Stimulated activated CD4-positive, alpha-beta T cell treated with anti-CD3 and anti-CD28 coated beads, Interleukin-12 subunit alpha, Interleukin-12 subunit beta, amount 100 ng/mL, for 4 hours (primary cell): ENCODE measurements at regions not wholly inside any gene's neighbourhood (a gene's known extent, or its start where the extent isn't known, plus 50 kb on each side); places are given as distances from the start of the nearest gene placed in this dataset.
"Not testable (repeated sequence)": the region's sequence is repeated elsewhere in the genome, so short reads cannot be mapped to it uniquely, and the experiment has no call there.

Experiments
- DNase-seq: peaks from one replicate; pipeline ENCODE4 v3.0.0-alpha.2; 2020

DNA sequence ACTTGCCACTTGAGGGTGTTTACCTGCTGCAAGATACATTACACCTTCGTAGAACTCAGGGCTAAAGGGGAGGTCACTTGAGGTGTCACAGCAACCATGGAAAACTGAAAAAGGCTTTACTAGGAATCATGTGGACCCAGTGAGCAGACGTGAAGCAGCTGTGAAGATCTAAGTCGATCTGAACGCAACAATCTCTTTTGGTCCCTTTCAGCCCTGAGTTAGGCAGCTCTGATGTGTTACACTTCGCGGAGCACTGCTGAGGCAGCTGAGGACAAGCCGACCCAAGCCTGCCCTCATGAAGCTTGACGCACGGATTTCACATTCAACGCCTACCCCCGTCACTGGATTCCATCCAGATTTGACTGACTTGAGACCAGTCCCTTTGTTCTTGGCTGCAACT is 75.8 kb upstream of the NPAS2 start:
- DNase-seq: no peak

DNA sequence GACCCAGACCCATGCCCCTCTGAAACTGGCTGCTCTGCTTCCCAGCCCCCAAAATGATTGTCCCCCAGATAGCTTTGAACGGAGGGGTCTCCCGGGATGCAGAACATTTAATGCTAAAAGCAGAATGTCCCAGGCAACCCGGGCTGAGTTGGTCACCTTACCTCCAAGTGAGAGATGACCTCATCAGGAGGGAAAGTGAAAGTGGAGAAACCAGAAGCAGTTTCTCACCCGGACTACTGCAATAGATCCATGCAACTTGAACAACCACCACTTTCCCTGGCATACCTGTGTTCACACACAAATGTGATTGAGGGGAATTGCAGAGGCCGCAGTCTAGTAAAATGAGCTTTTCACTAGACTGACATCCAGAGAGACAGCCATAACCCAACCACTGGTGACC is 75.3 kb upstream of the NPAS2 start:
- DNase-seq: no peak

DNA sequence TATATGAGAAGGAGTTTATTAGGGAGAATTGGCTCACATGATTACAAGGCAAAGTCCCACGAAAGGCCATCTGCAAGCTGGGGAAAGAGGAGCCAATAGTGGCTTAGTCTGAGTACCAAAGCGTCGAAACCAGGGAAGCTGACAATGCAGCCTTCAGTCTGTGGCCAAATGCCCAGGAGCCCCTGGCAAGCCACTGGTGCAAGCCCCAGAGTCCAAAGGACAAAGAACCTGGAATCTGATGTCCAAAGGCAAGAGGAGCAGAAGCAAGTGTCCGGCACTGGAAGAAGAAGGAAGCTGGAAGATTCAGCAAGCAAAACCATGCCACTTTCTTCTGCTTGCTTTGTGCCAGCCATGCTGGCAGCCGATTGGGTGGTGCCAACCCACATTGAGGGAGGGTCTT is 74.3 kb upstream of the NPAS2 start:
- DNase-seq: no peak

DNA sequence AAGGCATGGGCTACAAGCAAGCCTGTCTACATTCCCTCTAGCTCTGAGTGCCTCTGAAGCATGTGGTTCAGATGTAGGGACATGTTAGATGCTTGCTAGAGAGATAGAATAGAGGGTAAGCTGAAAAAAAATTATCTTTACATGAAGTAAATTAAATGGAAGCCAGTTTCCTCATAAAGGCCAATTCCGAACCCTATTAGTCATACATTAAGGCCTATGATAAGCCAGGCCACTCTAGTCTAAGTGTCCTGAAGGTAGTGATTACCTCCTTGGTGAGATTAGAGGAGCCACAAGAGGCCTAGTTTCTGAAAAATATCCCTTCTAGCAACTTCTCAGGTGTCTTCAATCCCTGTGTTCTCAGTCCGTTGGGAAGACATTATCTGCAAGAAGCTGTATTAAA is 72.4 kb upstream of the NPAS2 start:
- no peak for DNase-seq

DNA sequence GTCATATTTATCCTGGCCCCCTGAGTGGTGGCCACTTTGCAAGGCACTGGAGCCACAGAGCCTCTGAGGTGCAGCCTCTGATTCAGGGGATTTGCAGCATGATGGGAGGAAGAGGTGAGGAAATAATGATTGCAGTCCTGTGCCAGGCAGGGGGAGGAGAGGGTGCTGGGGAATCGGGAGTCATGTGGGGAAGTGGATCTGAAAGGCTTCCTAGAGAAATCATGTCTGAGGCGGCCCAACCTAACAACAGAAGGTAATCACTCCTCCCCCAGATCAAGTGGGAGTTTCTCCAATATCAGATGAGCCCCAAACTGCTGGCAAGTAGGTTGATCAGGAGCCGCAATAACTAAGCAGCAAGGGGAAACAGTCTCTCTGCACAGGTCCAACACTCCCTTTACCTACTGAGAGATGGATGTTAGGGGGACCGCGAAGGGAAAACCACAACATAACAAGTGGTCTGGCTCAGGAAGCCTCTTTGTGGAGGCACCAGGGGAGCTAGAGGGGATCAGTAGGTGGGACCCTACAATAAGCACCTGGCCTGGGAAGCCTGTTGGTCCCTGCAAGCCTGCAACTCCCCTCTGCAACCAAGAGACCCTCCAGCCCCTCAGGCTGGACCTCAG is 71.8 kb upstream of the NPAS2 start:
- DNase-seq: no peak

DNA sequence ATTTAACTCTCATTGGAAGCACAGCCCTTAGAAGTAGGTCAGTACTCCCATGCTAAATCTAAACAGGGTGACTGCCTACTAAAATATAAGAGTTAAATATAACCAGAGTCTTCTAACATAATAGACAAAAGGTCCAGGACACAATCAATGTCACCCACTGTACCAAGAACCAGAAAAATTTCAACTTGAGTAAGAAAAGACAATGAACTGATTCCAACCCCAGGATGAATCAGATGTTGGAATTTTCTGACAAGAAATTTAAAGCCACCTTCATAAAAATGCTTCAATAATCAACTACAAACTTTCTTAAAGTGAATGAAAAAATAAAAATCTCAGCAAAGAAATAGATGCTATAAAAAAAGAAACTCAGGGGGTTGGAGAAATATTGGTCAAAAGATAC is 71.3 kb upstream of the NPAS2 start:
- DNase-seq: no peak

DNA sequence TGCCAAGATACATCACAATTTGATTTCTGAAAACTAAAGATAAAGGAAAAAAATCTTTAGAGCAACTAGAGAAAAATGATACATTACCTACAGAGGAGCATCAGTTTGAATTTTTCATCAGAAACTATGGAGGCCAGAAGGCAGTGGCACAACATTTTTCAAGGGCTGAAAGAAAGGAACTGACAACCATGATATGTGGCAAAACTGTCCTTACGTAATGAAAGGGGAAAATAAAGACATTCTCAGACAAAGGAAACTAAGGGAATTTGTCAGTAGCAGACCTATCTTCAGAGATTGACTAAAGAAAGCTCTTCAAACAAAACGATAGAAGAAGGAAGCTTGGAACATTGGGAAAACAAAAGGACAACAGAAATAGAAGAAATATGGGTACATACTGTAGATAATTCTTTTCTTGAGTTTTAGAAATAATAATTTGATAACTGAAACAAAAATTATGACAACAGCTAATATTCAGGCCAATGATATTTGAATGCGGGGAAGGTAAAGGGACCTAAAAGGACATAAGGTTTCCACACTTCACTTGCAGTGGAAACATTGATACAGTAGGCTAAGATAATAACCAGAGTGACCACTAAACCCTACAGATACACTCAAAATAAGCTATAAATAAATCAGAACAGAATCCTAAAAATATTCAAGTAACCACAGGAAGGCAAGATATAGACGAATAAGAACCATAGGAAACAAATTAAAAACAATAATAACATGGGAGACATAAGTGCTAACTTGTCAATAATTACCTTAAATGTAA is 70.0 kb upstream of the NPAS2 start:
- DNase-seq: no peak

DNA sequence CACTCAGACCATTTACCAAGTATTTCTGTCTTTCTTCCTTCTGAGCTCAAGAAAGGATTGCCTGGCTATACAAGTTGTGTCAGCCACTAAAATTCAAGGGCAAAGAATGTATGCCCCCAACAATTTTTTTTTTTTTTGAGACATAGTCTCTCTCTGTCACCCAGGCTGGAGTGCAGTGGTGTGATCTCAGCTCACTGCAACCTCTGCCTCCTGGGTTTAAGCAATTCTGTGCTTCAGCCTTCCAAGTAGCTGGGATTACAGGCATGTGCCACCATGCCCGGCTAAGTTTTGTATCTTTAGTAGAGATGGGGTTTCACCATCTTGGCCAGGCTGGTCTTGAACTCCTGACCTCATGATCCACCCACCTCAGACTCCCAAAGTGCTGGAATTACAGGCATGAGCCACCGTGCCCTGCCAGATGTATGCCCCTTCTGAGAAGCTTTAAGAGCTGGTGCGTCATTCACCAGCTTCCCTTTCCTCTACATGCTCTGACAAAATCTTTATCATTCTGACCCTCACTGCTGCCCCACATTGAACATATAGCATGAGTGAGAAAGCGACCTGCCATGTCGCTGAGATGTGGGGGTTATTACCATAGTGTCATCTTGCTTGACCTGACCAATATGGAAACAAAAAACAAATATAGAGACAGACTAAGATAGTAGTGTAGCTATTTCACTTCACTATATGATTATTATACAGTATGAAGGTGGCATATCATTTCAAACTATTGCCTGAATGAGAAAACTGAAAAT is 67.9 kb upstream of the NPAS2 start:
- DNase-seq: not testable (repeated sequence)

DNA sequence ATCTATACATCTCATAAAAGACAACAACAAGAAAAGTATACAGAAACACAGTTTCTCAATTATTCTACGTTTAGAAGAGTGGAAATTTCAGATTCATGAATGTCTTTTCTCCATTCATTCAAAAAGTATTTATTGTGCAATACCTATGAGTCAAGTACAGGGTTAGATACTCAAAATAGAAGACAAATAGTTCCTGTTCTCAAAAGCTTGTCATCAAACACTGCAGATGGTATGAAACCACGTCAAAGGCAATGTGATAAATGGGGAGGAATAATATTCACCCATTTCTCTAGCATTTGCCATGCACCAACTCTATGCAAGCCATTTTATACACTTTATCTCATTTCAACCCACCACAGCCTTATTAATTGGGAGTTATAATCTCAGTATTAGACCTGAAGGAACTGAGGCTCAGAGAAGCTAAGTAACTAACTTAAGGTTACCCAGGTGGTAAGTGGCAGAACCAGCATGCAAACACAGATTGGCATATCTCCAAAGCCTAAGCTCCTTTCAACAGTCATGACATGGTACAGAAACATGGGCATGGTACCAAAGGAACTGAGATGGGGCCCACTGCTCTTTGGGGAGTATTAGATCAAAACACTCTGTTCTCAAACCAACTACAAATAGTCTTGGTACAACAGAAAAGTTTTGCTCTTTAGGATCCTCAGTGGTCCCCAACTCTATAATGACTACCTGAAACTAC is 67.2 kb upstream of the NPAS2 start:
- no peak for DNase-seq

DNA sequence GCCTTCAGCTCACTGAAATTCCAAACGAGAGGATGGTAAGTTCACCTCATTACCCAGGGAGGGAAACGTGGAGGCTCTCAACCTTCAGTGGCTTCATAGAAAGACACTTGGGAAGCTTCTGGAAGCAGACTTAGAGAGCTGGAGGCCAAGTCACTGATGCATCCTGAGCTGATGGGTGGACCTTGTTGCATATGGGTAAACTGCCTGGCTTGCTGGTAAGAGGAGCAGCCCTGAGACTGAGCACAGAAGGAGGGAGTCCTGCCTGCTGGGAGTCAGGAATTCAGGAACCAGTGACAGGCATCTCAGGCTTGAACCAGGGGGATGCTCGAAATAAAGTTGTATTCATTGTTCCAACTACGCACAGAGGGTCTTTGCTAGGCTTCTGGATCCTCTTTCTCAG is 66.5 kb upstream of the NPAS2 start:
- no peak for DNase-seq

DNA sequence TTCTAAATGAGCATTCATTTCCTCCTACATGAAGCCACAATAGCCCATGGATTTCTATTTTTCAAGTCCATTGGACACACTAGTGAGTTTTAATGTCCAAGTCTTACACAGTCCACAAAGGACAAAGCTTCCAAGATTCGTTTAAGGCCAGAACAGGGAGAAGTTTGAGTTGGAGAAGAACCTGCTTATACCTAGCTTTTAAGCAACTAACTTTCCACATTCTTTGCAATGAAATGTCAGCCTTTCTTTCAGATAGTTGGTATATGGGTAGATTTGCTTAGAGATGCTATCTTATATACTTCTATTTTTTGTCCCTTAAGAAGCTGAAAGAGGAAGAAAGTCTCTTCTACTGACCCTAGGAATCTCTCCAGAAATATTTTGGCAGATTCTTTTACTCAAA is 66.1 kb upstream of the NPAS2 start:
- DNase-seq: no peak

DNA sequence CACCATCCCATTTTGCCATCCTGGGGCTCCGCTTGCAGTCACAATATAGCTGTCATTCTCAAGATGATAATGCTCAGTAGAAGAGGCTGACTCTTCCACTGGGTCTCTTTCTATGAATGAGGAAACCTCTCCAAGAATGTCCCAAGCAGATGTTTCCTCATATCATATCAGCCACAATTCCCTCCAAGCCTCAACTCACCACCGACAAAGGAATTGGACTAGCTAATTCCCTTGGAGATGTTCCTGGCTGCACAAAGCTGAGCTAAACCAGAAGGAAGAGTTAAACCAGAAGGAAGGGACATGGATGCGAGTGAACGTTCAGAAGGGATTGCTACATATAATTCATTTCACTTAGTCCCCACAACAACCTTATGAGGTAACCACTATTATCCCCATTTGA is 65.0 kb upstream of the NPAS2 start:
- DNase-seq: no peak

DNA sequence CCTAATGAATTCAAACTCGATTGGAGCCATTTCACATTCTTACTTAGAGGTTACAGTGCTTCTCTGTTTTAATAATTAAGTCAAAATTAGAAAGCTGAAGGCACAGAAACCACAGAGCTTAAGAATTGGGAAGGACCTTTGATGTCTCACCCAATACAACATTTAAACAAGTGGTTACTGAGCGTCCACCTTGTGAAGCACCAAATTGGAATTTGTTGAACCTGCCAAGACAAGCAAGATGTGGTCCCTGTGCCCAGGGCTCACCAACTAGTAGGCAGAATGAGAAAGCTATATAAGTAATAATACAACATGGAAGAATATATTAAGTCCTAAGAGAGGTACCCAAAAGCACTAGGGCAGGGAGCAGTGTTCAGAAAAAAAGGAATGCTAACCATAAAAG is 64.5 kb upstream of the NPAS2 start:
- DNase-seq: no peak

DNA sequence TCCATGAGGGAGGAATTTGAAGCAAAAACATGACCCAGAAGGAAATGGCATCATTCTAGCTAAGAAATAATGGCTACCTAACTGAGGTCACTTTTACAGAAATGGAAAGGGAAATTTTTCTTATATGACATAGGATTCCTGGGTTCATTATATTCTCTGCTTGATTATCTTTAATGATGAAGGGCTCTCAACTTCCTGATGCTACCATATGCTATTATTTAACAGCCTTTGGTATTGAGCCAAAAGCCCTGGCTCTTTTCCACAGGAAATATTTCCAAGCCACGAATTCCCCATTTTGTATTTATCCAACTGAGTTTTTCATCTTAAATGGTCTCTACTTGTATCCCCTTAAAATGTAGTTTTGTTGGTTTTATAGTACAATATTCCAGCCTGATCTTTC is 63.2 kb upstream of the NPAS2 start:
- DNase-seq: no peak

DNA sequence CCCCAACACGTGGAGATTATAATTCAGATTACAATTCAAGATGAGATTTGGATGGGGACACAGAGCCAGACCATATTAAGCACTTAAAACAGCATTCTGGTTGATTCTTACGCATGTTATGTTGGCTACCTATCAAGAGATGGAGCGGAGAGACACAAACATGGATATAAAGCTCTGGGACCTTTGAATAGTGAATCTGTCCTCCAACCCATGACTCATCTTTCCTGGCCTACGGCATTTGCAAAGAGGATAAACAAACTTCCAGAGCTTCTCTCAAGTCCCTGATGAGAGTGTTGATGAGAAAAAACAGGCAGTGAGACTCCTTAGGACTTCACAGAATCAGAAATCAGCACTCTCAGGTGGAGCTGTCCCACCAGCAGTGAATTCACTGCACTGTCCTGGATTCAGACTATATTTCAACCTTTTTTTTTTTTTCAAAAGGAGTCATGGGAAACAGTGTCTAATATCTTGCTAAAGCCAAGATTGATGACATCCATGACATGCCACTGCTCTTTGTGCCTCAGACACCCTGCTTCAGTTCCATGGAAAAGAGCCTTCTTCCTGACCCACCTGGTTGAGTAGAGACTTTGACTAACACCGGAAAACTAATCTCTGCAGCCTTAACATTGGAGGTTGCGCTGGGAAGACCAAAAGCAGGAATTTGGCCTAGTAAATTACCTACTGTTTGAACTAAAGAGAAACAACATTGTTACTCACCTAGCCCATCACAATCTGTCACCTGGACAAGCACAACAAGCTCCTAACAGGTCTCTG is 62.1 kb upstream of the NPAS2 start:
- no peak for DNase-seq

DNA sequence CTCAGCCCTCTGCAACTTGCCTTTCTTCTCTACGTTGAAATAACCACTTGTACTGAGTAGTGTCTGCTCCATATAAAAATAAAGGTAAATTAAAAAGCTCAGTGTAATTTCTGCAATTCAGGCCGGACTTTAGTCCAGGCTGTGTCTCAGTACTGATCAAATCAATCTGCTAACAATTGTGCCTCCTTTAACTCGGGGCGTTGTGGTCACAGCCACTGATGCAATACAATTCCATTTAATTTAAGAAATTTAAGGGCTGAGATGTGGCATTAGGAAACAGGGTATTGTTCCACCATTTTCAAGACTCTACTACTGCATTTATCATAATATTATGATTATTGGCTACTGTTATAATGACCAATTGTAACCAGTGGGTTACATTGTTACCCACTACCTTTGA is 60.0 kb upstream of the NPAS2 start:
- no peak for DNase-seq

DNA sequence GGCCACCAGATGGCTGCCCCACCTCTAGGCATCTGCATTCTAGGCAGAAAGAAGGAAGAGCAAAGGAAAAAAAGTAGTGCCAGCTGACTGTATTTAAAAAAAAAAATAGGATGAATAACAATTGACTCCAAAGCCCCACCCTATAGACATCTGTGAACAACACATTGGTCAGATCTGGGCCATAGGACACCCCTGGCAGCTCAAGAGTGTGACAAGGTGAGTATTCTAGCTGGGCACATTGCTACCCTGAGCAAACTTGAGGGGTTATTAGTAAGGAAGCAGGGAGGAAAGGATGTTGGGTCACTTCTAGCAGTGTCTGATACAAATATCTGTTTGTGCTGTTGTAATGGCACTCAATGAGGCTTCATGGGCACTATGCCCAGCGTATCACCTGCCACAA is 58.6 kb upstream of the NPAS2 start:
- no peak for DNase-seq

DNA sequence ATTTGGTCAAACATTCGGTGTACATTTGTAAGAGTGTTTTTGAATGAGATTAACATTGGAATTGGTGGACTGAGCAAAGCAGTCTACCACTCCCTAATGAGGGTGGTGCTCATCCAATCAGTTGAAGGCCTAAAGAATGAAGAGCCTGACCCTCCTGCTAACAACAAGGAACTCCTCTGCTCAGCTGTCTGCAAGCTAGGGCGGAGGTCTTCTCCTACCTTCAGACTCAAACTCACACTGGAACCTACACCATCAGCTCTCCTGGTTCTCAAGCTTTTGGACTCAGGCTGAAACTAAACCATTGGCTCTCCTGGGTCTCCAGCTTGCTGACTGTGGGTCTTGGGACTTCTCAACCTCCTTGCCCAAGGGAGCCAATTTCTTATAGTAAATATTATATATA is 55.5 kb upstream of the NPAS2 start:
- no peak for DNase-seq

DNA sequence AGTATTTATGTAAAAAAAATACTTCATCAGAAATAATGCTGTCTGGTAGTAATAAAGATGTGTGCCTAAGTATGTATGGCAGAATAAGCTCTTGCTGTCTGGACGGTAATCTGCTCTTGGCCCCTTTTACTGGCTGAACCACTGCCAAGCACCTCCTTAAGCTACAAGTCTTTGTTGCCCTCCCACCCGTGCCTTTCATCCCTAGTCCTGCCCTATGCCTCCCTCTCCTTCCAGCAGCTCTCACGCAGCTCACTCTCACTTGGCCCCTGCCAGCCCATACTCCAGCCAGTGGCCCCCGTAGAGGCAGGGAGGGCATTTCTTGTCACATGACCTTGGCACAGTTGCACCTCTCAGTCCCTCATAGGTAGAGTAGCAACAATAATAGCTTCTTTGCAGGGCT is 54.5 kb upstream of the NPAS2 start:
- DNase-seq: no peak

DNA sequence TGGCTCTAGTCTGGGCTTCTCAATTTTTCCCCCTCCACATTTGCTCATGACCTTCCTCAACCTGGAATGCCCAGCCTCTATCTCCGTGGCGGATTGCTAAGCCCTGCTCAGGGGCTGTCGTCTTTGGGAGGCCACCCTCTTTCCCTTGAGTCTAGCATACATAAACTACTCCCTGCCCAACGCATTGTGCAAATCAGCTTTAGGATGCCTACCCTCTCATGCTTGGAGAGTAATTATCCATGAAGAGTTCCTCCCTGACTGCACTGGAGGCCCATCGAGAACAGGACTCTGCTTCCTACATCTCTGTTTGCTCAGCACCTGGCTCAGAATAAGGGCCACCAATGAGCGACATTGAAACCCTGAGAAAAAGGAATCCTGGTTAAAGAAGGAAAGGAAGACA is 53.7 kb upstream of the NPAS2 start:
- no peak for DNase-seq

DNA sequence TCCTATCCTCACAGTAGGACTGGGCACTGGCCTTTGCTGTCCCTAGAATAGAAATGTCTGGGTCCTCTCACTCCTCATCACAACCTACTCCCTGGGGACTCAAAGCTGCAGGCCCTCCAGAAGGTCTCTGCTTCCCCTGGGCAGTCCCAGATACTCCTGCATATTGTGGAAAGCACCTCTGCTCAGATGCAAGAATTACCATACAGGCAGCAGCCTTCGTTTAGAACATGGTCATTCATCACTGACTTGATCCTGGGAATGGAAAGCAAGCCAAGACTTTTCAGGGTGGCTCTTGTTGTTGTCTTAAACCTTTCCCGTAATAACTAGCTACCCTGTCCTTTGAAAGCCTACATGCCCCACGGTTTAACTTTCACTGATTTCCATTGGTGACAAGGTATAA is 53.1 kb upstream of the NPAS2 start:
- DNase-seq: no peak

DNA sequence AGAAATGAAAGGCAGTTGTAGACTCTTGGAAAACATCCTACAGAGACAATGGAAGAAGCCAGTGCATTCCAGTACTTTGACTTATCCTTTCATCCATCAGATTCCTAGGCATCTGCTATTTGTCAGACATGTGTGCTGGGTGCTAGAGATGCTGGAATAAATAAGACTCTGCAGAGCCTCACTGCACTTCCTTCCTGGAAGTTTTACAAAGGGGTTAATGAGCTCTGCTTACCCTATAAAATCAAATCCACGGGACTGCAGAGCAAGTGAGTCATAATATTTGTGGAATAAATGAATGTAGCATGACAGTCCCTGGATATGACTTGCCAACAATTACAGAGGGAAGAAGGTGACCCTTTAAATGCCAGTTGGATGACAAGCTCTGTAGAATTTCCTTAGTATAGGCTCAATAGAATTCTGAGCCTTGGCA is 52.7 kb upstream of the NPAS2 start:
- DNase-seq: no peak
